ENCODE measurements at regions not wholly inside any gene's neighbourhood (a gene's known extent, or its start where the extent isn't known, plus 50 kb on each side); places are given as distances from the start of the nearest gene placed in this dataset.

GRCh38 chr7:145464287-145464686, 628.4 kb upstream of the TPK1 start:
- H3K14ac ChIP-seq (replicated peaks; ENCODE audit: low read depth, low read length) = no peak overlapping the region
- TF ChIP-seq POLR2A (IDR thresholded peaks at IDR 0.05; ENCODE audit: low read depth, low read length) (no peak), RAD21 (IDR thresholded peaks at IDR 0.05; ENCODE audit: low read length) (no peak), FOS (IDR thresholded peaks at IDR 0.05; ENCODE audit: low read depth, low read length) (no peak), CEBPB (IDR thresholded peaks at IDR 0.05; ENCODE audit: low read depth, low read length) (no peak), ELK1 (IDR thresholded peaks at IDR 0.05; ENCODE audit: borderline replicate concordance, low read depth, low read length) (no peak), NFE2L2 (IDR thresholded peaks at IDR 0.05; ENCODE audit: low read depth, low read length) (no peak), MAFK (IDR thresholded peaks at IDR 0.05; ENCODE audit: low read depth, low read length) (no peak), SMC3 (IDR thresholded peaks at IDR 0.05; ENCODE audit: low read depth, low read length) (no peak)
- H2BK20ac ChIP-seq (ENCODE audit: low read depth, low read length) = no peak overlapping the region
- no peak overlapping the region for H4K91ac ChIP-seq (ENCODE audit: insufficient read depth, low read depth, low read length)
- no peak for ATAC-seq (ENCODE audit: low read depth)
- no peak overlapping the region for H2BK15ac ChIP-seq (ENCODE audit: low read depth, low read length)
- no peak overlapping the region for H2BK120ac ChIP-seq (ENCODE audit: low read depth, low read length)
- H2AK9ac ChIP-seq (replicated peaks; ENCODE audit: low read depth, low read length, poor library complexity) = no peak overlapping the region
- no peaks in the 10 kb centered on the region for H4K20me1 ChIP-seq (ENCODE audit: insufficient read depth, low read length)
- H3K36me3 ChIP-seq (ENCODE audit: control insufficient read depth, insufficient read depth, low read length) = no peaks in the 10 kb centered on the region
- no peak overlapping the region for H3K9ac ChIP-seq (ENCODE audit: low read depth, low read length)
- no peaks in the 10 kb centered on the region for H3K79me1 ChIP-seq (ENCODE audit: low read depth in 1 of 2, low read length in 2 of 2)
- CTCF ChIA-PET = interaction anchor here (0.6 kb wide), 1 partner anchor 14 kb away, joined by 3 read pairs; no protein-coding TSS in a partner anchor
- no peak for DNase-seq
- peaks cover 5% of the 10 kb centered on the region for H3K9me3 ChIP-seq (ENCODE audit: control insufficient read depth, insufficient read depth, low read length)
- dilution Hi-C loops (cut with HindIII; ENCODE audit: low sequenced_read_pairs, unreplicated experiment) (no loop called here), intact Hi-C loops (cut with micrococcal nuclease) (no loop called here), in situ Hi-C loops (cut with MboI; ENCODE audit: low sequenced_read_pairs) (no loop called here)
- H3K4me1 ChIP-seq (ENCODE audit: control insufficient read depth, insufficient read depth, low read length) = no peaks in the 10 kb centered on the region
- no peak overlapping the region for H3K4me3 ChIP-seq (ENCODE audit: insufficient read depth, low read depth, low read length)
- no peak overlapping the region for H4K8ac ChIP-seq (ENCODE audit: low read depth in 2 of 2, low read length in 2 of 2)
- no peak overlapping the region for H2AFZ ChIP-seq (replicated peaks; ENCODE audit: low read length, poor library complexity)
- no peak overlapping the region for H3K18ac ChIP-seq (ENCODE audit: low read depth, low read length)
- no peak overlapping the region for H3K23ac ChIP-seq (ENCODE audit: low read depth, low read length)
- POLR2A ChIA-PET (ENCODE audit: unreplicated experiment) = no interaction called here
- no peak overlapping the region for H3K27ac ChIP-seq (ENCODE audit: insufficient read depth, low read length)
- H3K4ac ChIP-seq (ENCODE audit: low read depth, low read length) = no peak overlapping the region
- H3K4me2 ChIP-seq (ENCODE audit: low read depth, low read length) = no peak overlapping the region
- H2AK5ac ChIP-seq (ENCODE audit: low read depth, low read length) = no peak overlapping the region
- WGBS, 2 experiments (ENCODE audit: extremely low coverage in 2 of 2, insufficient read length in 1 of 2) = no CpG with 5 or more reads among the region's 1 CpG
- H3K9me1 ChIP-seq (ENCODE audit: insufficient read depth, low read length) = no peaks in the 10 kb centered on the region
- H2BK5ac ChIP-seq (ENCODE audit: low read depth, low read length, poor library complexity, severe bottlenecking) = no peak overlapping the region
- H4K5ac ChIP-seq (ENCODE audit: low read depth, low read length) = no peak overlapping the region
- H3K27me3 ChIP-seq (ENCODE audit: control insufficient read depth, insufficient read depth, low read length) = no peaks in the 10 kb centered on the region
- BruUV-seq (replicated peaks) = no TSS peak
- H3K56ac ChIP-seq (ENCODE audit: extremely low read depth, insufficient read depth, low read length) = no peak overlapping the region

Measured in IMR-90 (cell line).